Bronchial epithelial cell (primary cell): ENCODE measurements at regions not wholly inside any gene's neighbourhood (a gene's known extent, or its start where the extent isn't known, plus 50 kb on each side); places are given as distances from the start of the nearest gene placed in this dataset.

Source experiments
- DNase-seq: peaks from one replicate; pipeline ENCODE4 v3.0.0-alpha.2; 2010; ENCODE audit warnings: low read depth
- FAIRE-seq: peaks from 2 replicates; lab custom pipeline; 2011; peaks lifted over from hg19 to GRCh38; lab: Jason Lieb, UNC
- H3K27me3 ChIP-seq: 2 replicates; pipeline ENCODE4 v1.5.1; 2011; ENCODE audit warnings: low read length; ENCODE audit not compliant: control insufficient read depth, insufficient read depth
- H3K36me3 ChIP-seq: 2 replicates; pipeline ENCODE4 v1.5.1; 2011; ENCODE audit warnings: low read length; ENCODE audit not compliant: control insufficient read depth, insufficient read depth
- H3K4me3 ChIP-seq: 2 replicates; pipeline ENCODE4 v1.5.1; 2011; ENCODE audit warnings: mild to moderate bottlenecking, low read depth, low read length, control low read depth
- TF ChIP-seq, protein P1 (sequence below): IDR thresholded peaks from 2 replicates; pipeline ENCODE4 v1.5.1; 2011; ENCODE audit warnings: mild to moderate bottlenecking, moderate library complexity, low read length, control low read depth, inconsistent platforms; ENCODE audit not compliant: insufficient read depth, severe bottlenecking

- Histone ChIP-seq H3K4me3 (no peak overlapping the region), H3K36me3 (no peaks in the 10 kb centered on the region), H3K27me3 (no peaks in the 10 kb centered on the region)
- TF ChIP-seq, protein P1, sequence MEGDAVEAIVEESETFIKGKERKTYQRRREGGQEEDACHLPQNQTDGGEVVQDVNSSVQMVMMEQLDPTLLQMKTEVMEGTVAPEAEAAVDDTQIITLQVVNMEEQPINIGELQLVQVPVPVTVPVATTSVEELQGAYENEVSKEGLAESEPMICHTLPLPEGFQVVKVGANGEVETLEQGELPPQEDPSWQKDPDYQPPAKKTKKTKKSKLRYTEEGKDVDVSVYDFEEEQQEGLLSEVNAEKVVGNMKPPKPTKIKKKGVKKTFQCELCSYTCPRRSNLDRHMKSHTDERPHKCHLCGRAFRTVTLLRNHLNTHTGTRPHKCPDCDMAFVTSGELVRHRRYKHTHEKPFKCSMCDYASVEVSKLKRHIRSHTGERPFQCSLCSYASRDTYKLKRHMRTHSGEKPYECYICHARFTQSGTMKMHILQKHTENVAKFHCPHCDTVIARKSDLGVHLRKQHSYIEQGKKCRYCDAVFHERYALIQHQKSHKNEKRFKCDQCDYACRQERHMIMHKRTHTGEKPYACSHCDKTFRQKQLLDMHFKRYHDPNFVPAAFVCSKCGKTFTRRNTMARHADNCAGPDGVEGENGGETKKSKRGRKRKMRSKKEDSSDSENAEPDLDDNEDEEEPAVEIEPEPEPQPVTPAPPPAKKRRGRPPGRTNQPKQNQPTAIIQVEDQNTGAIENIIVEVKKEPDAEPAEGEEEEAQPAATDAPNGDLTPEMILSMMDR = no peak
- no peak for FAIRE-seq
- DNase-seq = no peak
Observed at GRCh38 chr13:86201477-86201876, 402.3 kb upstream of the SLITRK6 start.

GRCh38 chr13:86193281-86193680 is 394.1 kb upstream of the SLITRK6 start:
- no peak overlapping the region for H3K4me3 ChIP-seq
- H3K36me3 ChIP-seq = no peaks in the 10 kb centered on the region
- H3K27me3 ChIP-seq = no peaks in the 10 kb centered on the region
- FAIRE-seq (no peak), DNase-seq (no peak)
- TF ChIP-seq, protein P1 = no peak

- Histone ChIP-seq H3K36me3 (no peaks in the 10 kb centered on the region), H3K4me3 (no peak overlapping the region), H3K27me3 (no peaks in the 10 kb centered on the region)
- DNase-seq = no peak
- TF ChIP-seq, protein P1 = no peak
- FAIRE-seq = no peak
Observed at GRCh38 chr13:86188170-86188569, 389.0 kb upstream of the SLITRK6 start.

- H3K27me3 ChIP-seq = no peaks in the 10 kb centered on the region
- DNase-seq = no peak
- no peak overlapping the region for H3K4me3 ChIP-seq
- H3K36me3 ChIP-seq = no peaks in the 10 kb centered on the region
- FAIRE-seq = no peak
- TF ChIP-seq, protein P1 = no peak
Observed at GRCh38 chr13:86185636-86186035, 386.4 kb upstream of the SLITRK6 start.

GRCh38 chr13:86185107-86185506 is 385.9 kb upstream of the SLITRK6 start:
- FAIRE-seq (no peak), DNase-seq (no peak)
- Histone ChIP-seq H3K36me3 (no peaks in the 10 kb centered on the region), H3K4me3 (no peak overlapping the region), H3K27me3 (no peaks in the 10 kb centered on the region)
- TF ChIP-seq, protein P1 = no peak

DNA sequence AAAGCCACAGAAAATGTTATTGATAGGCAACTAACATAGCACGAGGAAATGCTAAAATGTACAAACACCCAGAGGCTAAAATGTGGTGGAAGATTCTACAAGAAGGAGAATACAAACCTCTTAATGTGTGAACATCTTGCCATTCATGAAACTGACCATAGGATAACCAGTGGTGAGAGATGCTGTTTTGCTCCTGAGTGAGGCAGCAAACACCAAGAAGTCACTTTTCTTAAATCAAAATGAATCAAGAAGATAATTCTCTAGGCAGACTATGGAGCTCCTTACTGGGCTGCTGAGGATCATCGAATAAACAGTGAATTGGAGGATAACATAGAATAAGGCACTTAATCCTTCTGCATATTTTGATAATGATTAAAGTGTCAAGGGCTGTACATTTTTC is 375.4 kb upstream of the SLITRK6 start:
- Histone ChIP-seq H3K4me3 (no peak overlapping the region), H3K27me3 (no peaks in the 10 kb centered on the region), H3K36me3 (no peaks in the 10 kb centered on the region)
- TF ChIP-seq, protein P1 = no peak
- DNase-seq = no peak
- FAIRE-seq = no peak
